ENCODE measurements at regions not wholly inside any gene's neighbourhood (a gene's known extent, or its start where the extent isn't known, plus 50 kb on each side); places are given as distances from the start of the nearest gene placed in this dataset.

DNA sequence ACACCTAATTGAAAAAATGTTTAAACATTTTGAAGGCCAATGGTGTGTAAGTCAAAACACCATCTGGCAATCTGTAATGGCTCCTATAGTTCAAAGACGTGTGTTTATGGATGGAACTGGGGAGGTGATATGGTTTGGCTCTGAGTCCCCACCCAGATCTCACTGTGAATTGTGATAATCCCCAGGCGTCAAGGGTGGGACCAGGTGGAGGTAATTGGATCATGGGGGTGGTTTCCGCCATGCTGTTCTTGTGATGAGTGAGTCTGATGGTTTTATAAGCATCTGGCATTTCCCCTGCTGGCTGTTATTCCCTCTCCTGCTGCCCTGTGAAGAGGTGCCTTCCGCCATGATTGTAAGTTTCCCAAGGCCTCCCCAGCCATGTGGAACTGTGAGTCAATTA, 52.2 kb downstream of the ADRA2C start:
- no peaks in the 10 kb centered on the region for H3K36me3 Mint-ChIP-seq (ENCODE audit: insufficient read depth, unreplicated experiment)
- no peaks in the 10 kb centered on the region for H3K4me1 Mint-ChIP-seq (ENCODE audit: low read depth, unreplicated experiment)
- DNase-seq = no peak
- no TSS peak for BruUV-seq (replicated peaks)
- intact Hi-C loops (cut with micrococcal nuclease; ENCODE audit: unreplicated experiment) = no loop called here
- H3K27me3 Mint-ChIP-seq (ENCODE audit: unreplicated experiment) = peaks cover 56% of the 10 kb centered on the region
- no peaks in the 10 kb centered on the region for H3K9me3 Mint-ChIP-seq (ENCODE audit: low read depth, unreplicated experiment)
- CTCF ChIA-PET = no interaction called here
- no peak overlapping the region for H3K4me3 Mint-ChIP-seq (ENCODE audit: low read depth, unreplicated experiment)
- H3K27ac Mint-ChIP-seq (ENCODE audit: unreplicated experiment) = no peak overlapping the region
- TF ChIP-seq, protein P1, sequence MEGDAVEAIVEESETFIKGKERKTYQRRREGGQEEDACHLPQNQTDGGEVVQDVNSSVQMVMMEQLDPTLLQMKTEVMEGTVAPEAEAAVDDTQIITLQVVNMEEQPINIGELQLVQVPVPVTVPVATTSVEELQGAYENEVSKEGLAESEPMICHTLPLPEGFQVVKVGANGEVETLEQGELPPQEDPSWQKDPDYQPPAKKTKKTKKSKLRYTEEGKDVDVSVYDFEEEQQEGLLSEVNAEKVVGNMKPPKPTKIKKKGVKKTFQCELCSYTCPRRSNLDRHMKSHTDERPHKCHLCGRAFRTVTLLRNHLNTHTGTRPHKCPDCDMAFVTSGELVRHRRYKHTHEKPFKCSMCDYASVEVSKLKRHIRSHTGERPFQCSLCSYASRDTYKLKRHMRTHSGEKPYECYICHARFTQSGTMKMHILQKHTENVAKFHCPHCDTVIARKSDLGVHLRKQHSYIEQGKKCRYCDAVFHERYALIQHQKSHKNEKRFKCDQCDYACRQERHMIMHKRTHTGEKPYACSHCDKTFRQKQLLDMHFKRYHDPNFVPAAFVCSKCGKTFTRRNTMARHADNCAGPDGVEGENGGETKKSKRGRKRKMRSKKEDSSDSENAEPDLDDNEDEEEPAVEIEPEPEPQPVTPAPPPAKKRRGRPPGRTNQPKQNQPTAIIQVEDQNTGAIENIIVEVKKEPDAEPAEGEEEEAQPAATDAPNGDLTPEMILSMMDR (IDR thresholded peaks at IDR 0.05; ENCODE audit: unreplicated experiment) = no peak

- CTCF ChIA-PET = no interaction called here
- H3K4me1 Mint-ChIP-seq (ENCODE audit: low read depth, unreplicated experiment) = no peaks in the 10 kb centered on the region
- intact Hi-C loops (cut with micrococcal nuclease; ENCODE audit: unreplicated experiment) = no loop called here
- no TSS peak for BruUV-seq (replicated peaks)
- no peaks in the 10 kb centered on the region for H3K36me3 Mint-ChIP-seq (ENCODE audit: insufficient read depth, unreplicated experiment)
- H3K9me3 Mint-ChIP-seq (ENCODE audit: low read depth, unreplicated experiment) = no peaks in the 10 kb centered on the region
- no peak overlapping the region for H3K4me3 Mint-ChIP-seq (ENCODE audit: low read depth, unreplicated experiment)
- TF ChIP-seq, protein P1 (IDR thresholded peaks at IDR 0.05; ENCODE audit: unreplicated experiment) = no peak
- peaks cover 66% of the 10 kb centered on the region for H3K27me3 Mint-ChIP-seq (ENCODE audit: unreplicated experiment)
- H3K27ac Mint-ChIP-seq (ENCODE audit: unreplicated experiment) = no peak overlapping the region
- DNase-seq = no peak
Measured at GRCh38 chr4:3819210-3819919, 53.2 kb downstream of the ADRA2C start.

- H3K9me3 Mint-ChIP-seq (ENCODE audit: low read depth, unreplicated experiment) = no peaks in the 10 kb centered on the region
- CTCF ChIA-PET = no interaction called here
- H3K4me3 Mint-ChIP-seq (ENCODE audit: low read depth, unreplicated experiment) = no peak overlapping the region
- no peak overlapping the region for H3K27ac Mint-ChIP-seq (ENCODE audit: unreplicated experiment)
- no TSS peak for BruUV-seq (replicated peaks)
- H3K27me3 Mint-ChIP-seq (ENCODE audit: unreplicated experiment) = peaks cover 75% of the 10 kb centered on the region
- H3K4me1 Mint-ChIP-seq (ENCODE audit: low read depth, unreplicated experiment) = no peaks in the 10 kb centered on the region
- TF ChIP-seq, protein P1 (IDR thresholded peaks at IDR 0.05; ENCODE audit: unreplicated experiment) = no peak
- no peak for DNase-seq
- H3K36me3 Mint-ChIP-seq (ENCODE audit: insufficient read depth, unreplicated experiment) = no peaks in the 10 kb centered on the region
- intact Hi-C loops (cut with micrococcal nuclease; ENCODE audit: unreplicated experiment) = no loop called here
Measured at GRCh38 chr4:3820016-3820805, 54.0 kb downstream of the ADRA2C start.

DNA sequence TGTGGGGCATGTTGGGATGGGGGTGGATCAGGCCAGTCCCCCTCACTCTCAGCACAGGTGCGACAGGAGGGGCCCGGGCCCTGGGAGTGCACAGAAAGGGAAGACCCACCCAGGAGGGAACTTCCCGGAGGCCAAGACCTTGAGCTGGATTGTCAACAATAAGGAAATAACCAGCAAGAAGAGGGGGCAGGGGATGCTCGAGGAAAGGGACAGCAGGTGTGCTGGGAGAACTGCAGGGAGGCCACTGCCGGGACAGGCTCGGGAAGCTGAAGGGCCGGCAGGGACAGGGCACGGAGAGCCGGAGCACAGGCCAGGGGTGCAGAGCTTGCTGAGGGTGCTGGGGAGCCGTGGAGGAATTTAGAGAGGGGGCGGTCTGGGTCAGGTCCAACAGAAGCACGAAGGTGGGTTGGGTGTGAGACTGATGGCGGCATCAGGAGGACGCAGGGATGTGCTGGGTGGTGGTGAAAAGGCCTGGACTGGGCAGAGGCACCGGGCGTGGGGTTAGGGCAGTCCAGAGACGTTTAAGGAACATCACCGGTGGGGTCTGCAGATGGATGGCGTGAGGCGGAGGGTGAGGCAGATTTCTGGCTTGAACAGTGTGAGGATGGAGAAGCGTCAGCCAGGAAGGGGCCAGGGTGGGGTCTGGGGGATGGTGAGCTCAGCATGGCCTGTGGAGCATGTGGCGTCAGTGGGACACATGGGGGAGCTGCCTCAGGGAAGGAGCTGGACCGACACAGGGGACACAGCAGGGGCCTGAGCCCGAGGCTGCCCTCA, 54.8 kb downstream of the ADRA2C start:
- BruUV-seq (replicated peaks) = no TSS peak
- peaks cover 79% of the 10 kb centered on the region for H3K27me3 Mint-ChIP-seq (ENCODE audit: unreplicated experiment)
- TF ChIP-seq, protein P1 (IDR thresholded peaks at IDR 0.05; ENCODE audit: unreplicated experiment) = no peak
- no peaks in the 10 kb centered on the region for H3K9me3 Mint-ChIP-seq (ENCODE audit: low read depth, unreplicated experiment)
- no peak for DNase-seq
- intact Hi-C loops (cut with micrococcal nuclease; ENCODE audit: unreplicated experiment) = no loop called here
- no peaks in the 10 kb centered on the region for H3K4me1 Mint-ChIP-seq (ENCODE audit: low read depth, unreplicated experiment)
- H3K36me3 Mint-ChIP-seq (ENCODE audit: insufficient read depth, unreplicated experiment) = no peaks in the 10 kb centered on the region
- CTCF ChIA-PET = interaction anchor here (1.0 kb wide), 1 partner anchor 10 kb away, joined by 3 read pairs; no protein-coding TSS in a partner anchor
- H3K27ac Mint-ChIP-seq (ENCODE audit: unreplicated experiment) = peak overlapping the region; percentile 15
- H3K4me3 Mint-ChIP-seq (ENCODE audit: low read depth, unreplicated experiment) = no peak overlapping the region
